ENCODE measurements at regions not wholly inside any gene's neighbourhood (a gene's known extent, or its start where the extent isn't known, plus 50 kb on each side); places are given as distances from the start of the nearest gene placed in this dataset.

- no peaks in the 10 kb centered on the region for H3K4me1 ChIP-seq (ENCODE audit: control insufficient read depth, insufficient read depth, low read length)
- no peak overlapping the region for H3K4me3 ChIP-seq (ENCODE audit: low read length)
- no peaks in the 10 kb centered on the region for H3K27me3 ChIP-seq (ENCODE audit: control insufficient read depth, insufficient read depth, low read length)
- H3K27ac ChIP-seq (ENCODE audit: low read depth, low read length), result no peak overlapping the region
- H3K9ac ChIP-seq (ENCODE audit: low read length), result no peak overlapping the region
- H3K36me3 ChIP-seq (ENCODE audit: control insufficient read depth, insufficient read depth, low read length), result no peaks in the 10 kb centered on the region
Measured at GRCh38 chr14:84234281-84234680, 1295.7 kb upstream of the FLRT2 start.

DNA sequence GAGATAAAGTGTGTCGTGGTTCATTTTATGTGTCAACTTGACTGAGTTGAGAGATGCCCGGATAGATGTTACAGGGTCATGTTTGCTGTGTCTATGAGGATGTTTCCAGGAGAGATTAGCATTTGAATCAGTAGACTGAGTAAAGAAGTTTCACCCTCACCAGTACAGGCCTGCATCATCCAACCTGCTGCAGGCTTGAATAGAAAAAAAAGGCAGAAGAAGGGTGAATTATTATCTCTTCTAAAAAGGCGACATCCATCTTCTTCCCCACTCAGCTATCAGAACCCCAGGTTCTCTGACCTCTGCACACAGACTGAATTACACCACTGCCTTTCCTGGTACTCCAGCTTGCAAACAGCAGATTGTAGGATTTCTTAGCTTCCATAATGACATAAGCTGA is 1293.7 kb upstream of the FLRT2 start:
- Histone ChIP-seq H3K36me3 (ENCODE audit: control insufficient read depth, insufficient read depth, low read length) (no peaks in the 10 kb centered on the region), H3K27ac (ENCODE audit: low read depth, low read length) (no peak overlapping the region), H3K4me3 (ENCODE audit: low read length) (no peak overlapping the region), H3K9ac (ENCODE audit: low read length) (no peak overlapping the region), H3K4me1 (ENCODE audit: control insufficient read depth, insufficient read depth, low read length) (no peaks in the 10 kb centered on the region), H3K27me3 (ENCODE audit: control insufficient read depth, insufficient read depth, low read length) (no peaks in the 10 kb centered on the region)

DNA sequence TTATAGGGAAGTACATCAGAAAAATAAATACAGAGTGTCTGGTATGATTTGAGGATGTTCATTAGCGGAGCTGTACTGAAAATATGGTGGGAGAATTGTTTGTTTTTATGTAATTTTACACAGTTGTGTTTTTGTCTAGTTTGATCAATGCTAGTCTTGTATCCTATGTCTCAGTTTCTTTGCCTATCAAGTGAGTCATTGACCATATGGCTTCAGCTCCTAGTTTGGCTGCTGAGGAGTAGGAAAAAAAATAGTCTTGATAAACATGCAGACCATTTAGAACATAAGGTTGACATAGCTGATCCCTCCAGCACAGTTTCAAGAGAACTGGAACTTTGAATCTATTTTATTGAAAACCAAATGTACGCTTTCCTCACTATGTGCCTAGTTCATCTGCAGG is 1292.1 kb upstream of the FLRT2 start:
- no peaks in the 10 kb centered on the region for H3K4me1 ChIP-seq (ENCODE audit: control insufficient read depth, insufficient read depth, low read length)
- H3K27ac ChIP-seq (ENCODE audit: low read depth, low read length), result no peak overlapping the region
- no peaks in the 10 kb centered on the region for H3K27me3 ChIP-seq (ENCODE audit: control insufficient read depth, insufficient read depth, low read length)
- H3K4me3 ChIP-seq (ENCODE audit: low read length), result no peak overlapping the region
- no peak overlapping the region for H3K9ac ChIP-seq (ENCODE audit: low read length)
- no peaks in the 10 kb centered on the region for H3K36me3 ChIP-seq (ENCODE audit: control insufficient read depth, insufficient read depth, low read length)

DNA sequence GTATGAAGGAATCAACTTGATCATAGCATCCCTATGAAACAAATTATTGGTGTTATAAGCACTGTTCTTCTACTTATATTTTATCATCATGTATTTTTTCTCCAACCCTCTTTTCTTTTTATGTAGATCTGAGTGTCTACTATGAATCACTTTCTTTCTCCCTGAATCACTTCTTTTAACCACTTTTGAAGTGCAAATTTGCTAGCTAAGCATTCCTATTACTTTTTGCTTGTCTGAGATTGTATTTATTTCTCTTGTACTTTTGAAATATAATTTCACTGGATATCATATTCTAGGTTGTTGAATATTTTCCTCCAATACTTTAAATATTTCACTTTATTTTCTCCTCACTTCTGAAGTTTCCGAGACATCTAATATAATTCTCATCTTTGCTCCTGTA is 1282.3 kb upstream of the FLRT2 start:
- H3K27ac ChIP-seq (ENCODE audit: low read depth, low read length), result no peak overlapping the region
- no peaks in the 10 kb centered on the region for H3K27me3 ChIP-seq (ENCODE audit: control insufficient read depth, insufficient read depth, low read length)
- no peak overlapping the region for H3K9ac ChIP-seq (ENCODE audit: low read length)
- no peak overlapping the region for H3K4me3 ChIP-seq (ENCODE audit: low read length)
- H3K36me3 ChIP-seq (ENCODE audit: control insufficient read depth, insufficient read depth, low read length), result no peaks in the 10 kb centered on the region
- H3K4me1 ChIP-seq (ENCODE audit: control insufficient read depth, insufficient read depth, low read length), result no peaks in the 10 kb centered on the region

- H3K27ac ChIP-seq (ENCODE audit: low read depth, low read length), result no peak overlapping the region
- H3K9ac ChIP-seq (ENCODE audit: low read length), result no peak overlapping the region
- no peaks in the 10 kb centered on the region for H3K4me1 ChIP-seq (ENCODE audit: control insufficient read depth, insufficient read depth, low read length)
- no peaks in the 10 kb centered on the region for H3K36me3 ChIP-seq (ENCODE audit: control insufficient read depth, insufficient read depth, low read length)
- H3K4me3 ChIP-seq (ENCODE audit: low read length), result no peak overlapping the region
- H3K27me3 ChIP-seq (ENCODE audit: control insufficient read depth, insufficient read depth, low read length), result no peaks in the 10 kb centered on the region
Measured at GRCh38 chr14:84250893-84251292, 1279.1 kb upstream of the FLRT2 start.

DNA sequence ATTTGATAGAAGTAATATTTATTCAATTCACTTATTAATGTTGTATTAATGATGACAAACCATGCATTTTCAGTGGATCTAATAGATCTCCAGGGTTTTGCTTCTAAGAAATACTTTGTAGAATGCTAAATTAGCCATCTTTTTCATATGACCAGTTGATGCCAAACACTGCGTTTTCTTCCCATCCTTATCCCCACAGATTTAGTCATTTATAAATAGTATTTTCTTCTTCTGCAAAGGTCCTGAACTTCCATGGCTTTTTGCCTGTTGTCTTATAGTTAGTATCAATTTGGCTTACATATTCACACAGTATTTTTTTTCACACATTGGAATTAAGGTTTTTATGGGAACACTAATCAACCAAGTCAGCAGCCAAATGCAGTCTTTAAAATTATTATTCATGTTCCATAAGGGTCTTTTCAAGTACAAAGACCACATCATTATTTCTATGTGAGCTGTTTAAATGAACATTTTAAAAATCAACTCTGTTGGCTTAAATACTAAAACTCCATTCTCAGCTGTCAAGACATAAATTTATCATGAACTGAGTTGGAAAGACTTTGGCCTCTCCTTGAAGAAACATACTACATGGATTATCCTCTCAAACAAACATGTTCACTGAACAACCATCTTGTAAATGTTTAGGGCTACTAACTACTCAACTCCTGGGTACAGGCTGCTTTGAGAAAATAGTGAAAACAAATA is 1278.4 kb upstream of the FLRT2 start:
- Histone ChIP-seq H3K9ac (ENCODE audit: low read length) (no peak overlapping the region), H3K36me3 (ENCODE audit: control insufficient read depth, insufficient read depth, low read length) (no peaks in the 10 kb centered on the region), H3K27ac (ENCODE audit: low read depth, low read length) (no peak overlapping the region), H3K4me1 (ENCODE audit: control insufficient read depth, insufficient read depth, low read length) (no peaks in the 10 kb centered on the region), H3K4me3 (ENCODE audit: low read length) (no peak overlapping the region), H3K27me3 (ENCODE audit: control insufficient read depth, insufficient read depth, low read length) (no peaks in the 10 kb centered on the region)

GRCh38 chr14:84252706-84253105 is 1277.2 kb upstream of the FLRT2 start:
- H3K36me3 ChIP-seq (ENCODE audit: control insufficient read depth, insufficient read depth, low read length), result no peaks in the 10 kb centered on the region
- H3K27me3 ChIP-seq (ENCODE audit: control insufficient read depth, insufficient read depth, low read length), result no peaks in the 10 kb centered on the region
- H3K4me3 ChIP-seq (ENCODE audit: low read length), result no peak overlapping the region
- no peaks in the 10 kb centered on the region for H3K4me1 ChIP-seq (ENCODE audit: control insufficient read depth, insufficient read depth, low read length)
- no peak overlapping the region for H3K9ac ChIP-seq (ENCODE audit: low read length)
- no peak overlapping the region for H3K27ac ChIP-seq (ENCODE audit: low read depth, low read length)

DNA sequence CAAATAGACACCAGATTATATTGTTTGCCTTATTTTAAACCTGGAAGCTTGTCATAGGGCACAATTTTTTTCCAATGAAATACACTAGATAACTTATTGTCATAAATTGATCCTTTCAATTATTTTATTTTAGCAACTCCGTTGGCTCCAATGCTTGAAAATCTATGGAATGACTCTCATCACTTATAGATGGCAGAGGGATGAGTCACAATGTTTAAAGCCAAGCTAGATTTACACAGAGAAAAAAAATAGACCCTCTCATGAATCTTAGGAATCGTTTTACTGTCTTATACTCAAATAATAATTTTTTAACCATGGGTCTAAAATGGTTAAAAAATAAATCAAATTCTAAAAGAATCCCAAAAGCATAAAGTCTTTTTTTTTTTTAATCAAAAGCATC is 1276.6 kb upstream of the FLRT2 start:
- Histone ChIP-seq H3K9ac (ENCODE audit: low read length) (no peak overlapping the region), H3K36me3 (ENCODE audit: control insufficient read depth, insufficient read depth, low read length) (no peaks in the 10 kb centered on the region), H3K27ac (ENCODE audit: low read depth, low read length) (no peak overlapping the region), H3K4me3 (ENCODE audit: low read length) (no peak overlapping the region), H3K27me3 (ENCODE audit: control insufficient read depth, insufficient read depth, low read length) (no peaks in the 10 kb centered on the region), H3K4me1 (ENCODE audit: control insufficient read depth, insufficient read depth, low read length) (no peaks in the 10 kb centered on the region)

GRCh38 chr14:84254290-84254689 is 1275.7 kb upstream of the FLRT2 start:
- Histone ChIP-seq H3K36me3 (ENCODE audit: control insufficient read depth, insufficient read depth, low read length) (no peaks in the 10 kb centered on the region), H3K27ac (ENCODE audit: low read depth, low read length) (no peak overlapping the region), H3K27me3 (ENCODE audit: control insufficient read depth, insufficient read depth, low read length) (no peaks in the 10 kb centered on the region), H3K4me3 (ENCODE audit: low read length) (no peak overlapping the region), H3K4me1 (ENCODE audit: control insufficient read depth, insufficient read depth, low read length) (no peaks in the 10 kb centered on the region), H3K9ac (ENCODE audit: low read length) (no peak overlapping the region)

- Histone ChIP-seq H3K9ac (ENCODE audit: low read length) (no peak overlapping the region), H3K4me3 (ENCODE audit: low read length) (no peak overlapping the region), H3K27ac (ENCODE audit: low read depth, low read length) (no peak overlapping the region)
Measured at GRCh38 chr14:84262932-84263331, 1267.0 kb upstream of the FLRT2 start.

GRCh38 chr14:84272290-84272721 is 1257.6 kb upstream of the FLRT2 start:
- Histone ChIP-seq H3K27ac (ENCODE audit: low read depth, low read length) (no peak overlapping the region), H3K4me1 (ENCODE audit: control insufficient read depth, insufficient read depth, low read length) (no peaks in the 10 kb centered on the region), H3K27me3 (ENCODE audit: control insufficient read depth, insufficient read depth, low read length) (no peaks in the 10 kb centered on the region), H3K9ac (ENCODE audit: low read length) (no peak overlapping the region), H3K36me3 (ENCODE audit: control insufficient read depth, insufficient read depth, low read length) (no peaks in the 10 kb centered on the region), H3K4me3 (ENCODE audit: low read length) (no peak overlapping the region)

More at GRCh38 chr14:84262932-84263331, 1267.0 kb upstream of the FLRT2 start:
- Histone ChIP-seq H3K4me1 (ENCODE audit: control insufficient read depth, insufficient read depth, low read length) (no peaks in the 10 kb centered on the region), H3K36me3 (ENCODE audit: control insufficient read depth, insufficient read depth, low read length) (no peaks in the 10 kb centered on the region), H3K27me3 (ENCODE audit: control insufficient read depth, insufficient read depth, low read length) (no peaks in the 10 kb centered on the region)

GRCh38 chr14:84273181-84273580 is 1256.8 kb upstream of the FLRT2 start:
- Histone ChIP-seq H3K4me3 (ENCODE audit: low read length) (no peak overlapping the region), H3K9ac (ENCODE audit: low read length) (no peak overlapping the region), H3K36me3 (ENCODE audit: control insufficient read depth, insufficient read depth, low read length) (no peaks in the 10 kb centered on the region), H3K4me1 (ENCODE audit: control insufficient read depth, insufficient read depth, low read length) (no peaks in the 10 kb centered on the region), H3K27ac (ENCODE audit: low read depth, low read length) (no peak overlapping the region), H3K27me3 (ENCODE audit: control insufficient read depth, insufficient read depth, low read length) (no peaks in the 10 kb centered on the region)

- Histone ChIP-seq H3K4me3 (ENCODE audit: low read length) (no peak overlapping the region), H3K36me3 (ENCODE audit: control insufficient read depth, insufficient read depth, low read length) (no peaks in the 10 kb centered on the region), H3K9ac (ENCODE audit: low read length) (no peak overlapping the region), H3K4me1 (ENCODE audit: control insufficient read depth, insufficient read depth, low read length) (no peaks in the 10 kb centered on the region), H3K27me3 (ENCODE audit: control insufficient read depth, insufficient read depth, low read length) (no peaks in the 10 kb centered on the region), H3K27ac (ENCODE audit: low read depth, low read length) (no peak overlapping the region)
Measured at GRCh38 chr14:84282618-84283017, 1247.3 kb upstream of the FLRT2 start.

Data from rectal smooth muscle tissue (tissue), 1 donor.